Fibroblast of lung (primary cell): ENCODE measurements at regions not wholly inside any gene's neighbourhood (a gene's known extent, or its start where the extent isn't known, plus 50 kb on each side); places are given as distances from the start of the nearest gene placed in this dataset.

Experiments
- DNase-seq, 2 donors: peaks; one replicate each; pipeline versions ENCODE4 v3.0.0 to v3.0.0-alpha.2; 2010; ENCODE audit warnings: low read depth in 2 of 2
- H2AFZ ChIP-seq: 2 replicates; pipeline ENCODE4 v1.5.1; 2012; ENCODE audit warnings: low read length, control low read depth, inconsistent platforms
- H3K27ac ChIP-seq: 2 replicates; pipeline ENCODE4 v1.5.1; 2011; ENCODE audit warnings: low read length, control low read depth; ENCODE audit not compliant: insufficient read depth
- H3K27me3 ChIP-seq: 2 replicates; pipeline ENCODE4 v1.5.1; 2011; ENCODE audit warnings: mild to moderate bottlenecking, low read length; ENCODE audit not compliant: control insufficient read depth, insufficient read depth
- H3K36me3 ChIP-seq: 2 replicates; pipeline ENCODE4 v1.5.1; 2011; ENCODE audit warnings: low read length; ENCODE audit not compliant: control insufficient read depth, insufficient read depth
- H3K4me1 ChIP-seq: 2 replicates; pipeline ENCODE4 v1.5.1; 2011; ENCODE audit warnings: low read length; ENCODE audit not compliant: control insufficient read depth, insufficient read depth; ENCODE audit errors: extremely low read depth
- H3K4me2 ChIP-seq: 2 replicates; pipeline ENCODE4 v1.5.1; 2011; ENCODE audit warnings: low read length, control low read depth; ENCODE audit not compliant: insufficient read depth; ENCODE audit errors: extremely low read depth
- H3K4me3 ChIP-seq, 4 experiments: fragments of 200-600 bp in 1 of 4; sonication (generic) in 1 of 4; replicated peaks in 1 of 4; 2 replicates each; pipeline ENCODE4 v1.5.1; 2011 to 2016; ENCODE audit warnings: low read length in 4 of 4, low read depth in 3 of 4, mild to moderate bottlenecking in 3 of 4, control low read depth in 2 of 4, inconsistent platforms in 1 of 4, mixed read lengths in 1 of 4; ENCODE audit not compliant: insufficient read depth in 1 of 4; ENCODE audit errors: control extremely low read depth in 1 of 4
- H3K79me2 ChIP-seq: 2 replicates; pipeline ENCODE4 v1.5.1; 2012; ENCODE audit warnings: mild to moderate bottlenecking, low read length, inconsistent platforms; ENCODE audit not compliant: control insufficient read depth, insufficient read depth
- H3K9ac ChIP-seq: 2 replicates; pipeline ENCODE4 v1.5.1; 2011; ENCODE audit warnings: mild to moderate bottlenecking, low read length, control low read depth; ENCODE audit not compliant: insufficient read depth
- H3K9me3 ChIP-seq: 2 replicates; pipeline ENCODE4 v1.5.1; 2012; ENCODE audit warnings: low read depth, low read length; ENCODE audit not compliant: control insufficient read depth, insufficient read depth
- H4K20me1 ChIP-seq: 2 replicates; pipeline ENCODE4 v1.5.1; 2011; ENCODE audit warnings: low read length; ENCODE audit not compliant: control insufficient read depth, insufficient read depth; ENCODE audit errors: extremely low read depth
- EZH2 ChIP-seq: IDR thresholded peaks from 2 replicates; pipeline ENCODE4 v1.5.1; 2012; ENCODE audit warnings: low read length, control low read depth, mild to moderate bottlenecking; ENCODE audit errors: missing control alignments
- TF ChIP-seq, protein P1 (sequence below), 2 donors: IDR thresholded peaks in 1 of 2; conservative IDR thresholded peaks in 1 of 2; 1 replicate in 1 of 2; 2 replicates in 1 of 2; pipeline ENCODE4 v1.5.1; 2011 to 2012; ENCODE audit warnings: low read length in 2 of 2, control low read depth in 1 of 2, inconsistent platforms in 1 of 2, low read depth in 1 of 2, mild to moderate bottlenecking in 1 of 2

DNA sequence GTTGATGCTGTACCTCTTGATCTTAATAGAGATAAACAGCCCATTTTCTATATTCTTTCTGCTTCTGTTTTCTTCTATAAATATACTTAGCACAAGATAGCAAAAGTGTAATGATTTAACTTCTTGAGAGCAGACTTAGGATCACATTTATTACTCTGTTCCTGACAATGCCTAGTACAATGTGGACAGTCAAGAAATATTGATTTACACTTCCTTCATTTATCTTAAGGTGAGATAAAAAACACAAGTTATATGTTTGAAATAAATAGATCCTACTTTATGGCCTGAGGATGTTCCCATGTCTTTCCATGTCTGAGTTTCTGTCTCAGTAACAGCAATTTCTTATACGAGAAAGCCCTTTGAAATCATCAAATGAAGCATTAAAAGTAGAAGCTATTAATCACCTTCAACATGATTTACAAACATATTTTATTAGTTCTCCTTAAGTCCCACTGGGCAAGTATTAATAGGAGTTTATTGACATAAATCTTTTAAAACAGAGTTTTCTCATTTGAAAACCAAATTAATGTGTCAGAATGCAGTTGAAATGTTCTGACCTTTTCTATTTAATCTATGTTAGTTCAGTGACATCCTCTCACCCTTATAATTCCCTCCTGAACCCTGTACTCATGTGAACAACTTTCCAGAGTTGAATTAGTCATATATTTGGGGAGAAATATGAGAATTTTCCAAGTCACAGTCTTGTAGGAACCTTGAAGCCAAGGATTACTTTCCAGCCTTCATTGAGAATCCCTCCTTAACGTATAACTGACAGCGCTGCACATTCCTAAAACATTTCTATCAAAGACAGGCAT lies 1611.7 kb upstream of the TENM4 start:
- TF ChIP-seq, protein P1, sequence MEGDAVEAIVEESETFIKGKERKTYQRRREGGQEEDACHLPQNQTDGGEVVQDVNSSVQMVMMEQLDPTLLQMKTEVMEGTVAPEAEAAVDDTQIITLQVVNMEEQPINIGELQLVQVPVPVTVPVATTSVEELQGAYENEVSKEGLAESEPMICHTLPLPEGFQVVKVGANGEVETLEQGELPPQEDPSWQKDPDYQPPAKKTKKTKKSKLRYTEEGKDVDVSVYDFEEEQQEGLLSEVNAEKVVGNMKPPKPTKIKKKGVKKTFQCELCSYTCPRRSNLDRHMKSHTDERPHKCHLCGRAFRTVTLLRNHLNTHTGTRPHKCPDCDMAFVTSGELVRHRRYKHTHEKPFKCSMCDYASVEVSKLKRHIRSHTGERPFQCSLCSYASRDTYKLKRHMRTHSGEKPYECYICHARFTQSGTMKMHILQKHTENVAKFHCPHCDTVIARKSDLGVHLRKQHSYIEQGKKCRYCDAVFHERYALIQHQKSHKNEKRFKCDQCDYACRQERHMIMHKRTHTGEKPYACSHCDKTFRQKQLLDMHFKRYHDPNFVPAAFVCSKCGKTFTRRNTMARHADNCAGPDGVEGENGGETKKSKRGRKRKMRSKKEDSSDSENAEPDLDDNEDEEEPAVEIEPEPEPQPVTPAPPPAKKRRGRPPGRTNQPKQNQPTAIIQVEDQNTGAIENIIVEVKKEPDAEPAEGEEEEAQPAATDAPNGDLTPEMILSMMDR (conservative IDR thresholded peaks at IDR 0.05 in 1 of 2, IDR thresholded peaks at IDR 0.05 in 1 of 2; ENCODE audit: low read depth in 1 of 2, low read length in 2 of 2), result no peak
- no peak for TF ChIP-seq EZH2
- H3K4me2 ChIP-seq, result no peak overlapping the region
- no peak for DNase-seq
- H3K27me3 ChIP-seq, result no peaks in the 10 kb centered on the region
- H3K4me1 ChIP-seq, result no peaks in the 10 kb centered on the region
- no peaks in the 10 kb centered on the region for H3K79me2 ChIP-seq
- no peak overlapping the region for H3K4me3 ChIP-seq
- H4K20me1 ChIP-seq, result no peaks in the 10 kb centered on the region
- no peaks in the 10 kb centered on the region for H3K36me3 ChIP-seq
- no peak overlapping the region for H2AFZ ChIP-seq
- H3K27ac ChIP-seq, result no peak overlapping the region
- no peaks in the 10 kb centered on the region for H3K9me3 ChIP-seq
- H3K9ac ChIP-seq, result no peak overlapping the region

GRCh38 chr11:81039916-81040524 lies 1599.2 kb upstream of the TENM4 start:
- no peaks in the 10 kb centered on the region for H3K79me2 ChIP-seq
- no peaks in the 10 kb centered on the region for H3K9me3 ChIP-seq
- no peak overlapping the region for H3K4me2 ChIP-seq
- no peaks in the 10 kb centered on the region for H3K4me1 ChIP-seq
- no peak for DNase-seq
- H3K27me3 ChIP-seq, result no peaks in the 10 kb centered on the region
- H3K9ac ChIP-seq, result no peak overlapping the region
- no peak overlapping the region for H3K27ac ChIP-seq
- TF ChIP-seq, protein P1 (conservative IDR thresholded peaks at IDR 0.05 in 1 of 2, IDR thresholded peaks at IDR 0.05 in 1 of 2; ENCODE audit: low read depth in 1 of 2, low read length in 2 of 2), result no peak
- no peak for TF ChIP-seq EZH2
- no peak overlapping the region for H2AFZ ChIP-seq
- H3K36me3 ChIP-seq, result no peaks in the 10 kb centered on the region
- no peak overlapping the region for H3K4me3 ChIP-seq
- H4K20me1 ChIP-seq, result no peaks in the 10 kb centered on the region

- Histone ChIP-seq H2AFZ (no peak overlapping the region), H3K79me2 (no peaks in the 10 kb centered on the region), H3K36me3 (no peaks in the 10 kb centered on the region), H3K4me3 (no peak overlapping the region), H3K9me3 (no peaks in the 10 kb centered on the region), H4K20me1 (no peaks in the 10 kb centered on the region), H3K27me3 (no peaks in the 10 kb centered on the region), H3K4me2 (no peak overlapping the region), H3K27ac (no peak overlapping the region), H3K9ac (no peak overlapping the region), H3K4me1 (no peaks in the 10 kb centered on the region)
- TF ChIP-seq, protein P1 (conservative IDR thresholded peaks at IDR 0.05 in 1 of 2, IDR thresholded peaks at IDR 0.05 in 1 of 2; ENCODE audit: low read depth in 1 of 2, low read length in 2 of 2), result no peak
- TF ChIP-seq EZH2, result no peak
- no peak for DNase-seq
Observed at GRCh38 chr11:81036168-81036870, 1595.5 kb upstream of the TENM4 start.
